H1 (cell line): ENCODE measurements at regions not wholly inside any gene's neighbourhood (a gene's known extent, or its start where the extent isn't known, plus 50 kb on each side); places are given as distances from the start of the nearest gene placed in this dataset.
A peak's percentile ranks its signal among the peaks of the same experiment; 100 is the strongest.

Experiments used
- CTCF ChIA-PET: fragments of 300-600 bp; sonication (Branson Sonifier 250); formaldehyde crosslinking; loops from one replicate; lab custom pipeline; 2021; ENCODE audit not compliant: partially characterized antibody; lab: Charles Lee
- POLR2A ChIA-PET: fragments of 300-600 bp; sonication (Branson Sonifier 250); formaldehyde crosslinking; loops from one replicate; lab custom pipeline; 2021; ENCODE audit warnings: inconsistent platforms; ENCODE audit not compliant: partially characterized antibody; lab: Charles Lee
- DNase-seq, 2 experiments: peaks; one replicate each; pipeline versions ENCODE4 v3.0.0 to v3.0.0-alpha.2; 2010 to 2022; ENCODE audit warnings: low spot score in 2 of 2, low read depth in 1 of 2, mixed read lengths in 1 of 2
- FAIRE-seq: peaks from 2 replicates; lab custom pipeline; 2011; peaks lifted over from hg19 to GRCh38; lab: Jason Lieb, UNC
- H2AFZ ChIP-seq: 2 replicates; pipeline ENCODE4 v1.8.1; 2012; ENCODE audit warnings: low read length, inconsistent platforms
- H2AK5ac ChIP-seq: 2 replicates; pipeline ENCODE4 v1.6.1; 2013; ENCODE audit warnings: low read depth, low read length
- H2BK120ac ChIP-seq: replicated peaks from 2 replicates; pipeline ENCODE3; 2013; ENCODE audit warnings: low read depth, low read length, inconsistent platforms
- H2BK12ac ChIP-seq: 2 replicates; pipeline ENCODE4 v1.6.1; 2013; ENCODE audit warnings: low read depth, low read length
- H2BK15ac ChIP-seq: 2 replicates; pipeline ENCODE4 v1.6.1; 2013; ENCODE audit warnings: low read length
- H2BK20ac ChIP-seq: 2 replicates; pipeline ENCODE4 v1.6.1; 2013; ENCODE audit warnings: low read length
- H2BK5ac ChIP-seq: 2 replicates; pipeline ENCODE4 v1.6.1; 2013; ENCODE audit warnings: low read depth, low read length
- H3K14ac ChIP-seq: 2 replicates; pipeline ENCODE4 v1.6.1; 2013; ENCODE audit warnings: inconsistent platforms; ENCODE audit not compliant: insufficient read length
- H3K18ac ChIP-seq: 2 replicates; pipeline ENCODE4 v1.6.1; 2013; ENCODE audit warnings: low read length; ENCODE audit errors: extremely low read depth
- H3K23ac ChIP-seq: 2 replicates; pipeline ENCODE4 v1.6.1; 2013; ENCODE audit warnings: inconsistent platforms; ENCODE audit not compliant: insufficient read length
- H3K23me2 ChIP-seq: 2 replicates; pipeline ENCODE4 v1.6.1; 2013; ENCODE audit warnings: low read depth, low read length
- H3K27ac ChIP-seq: 2 replicates; pipeline ENCODE4 v1.6.1; 2011; ENCODE audit warnings: low read depth, low read length, inconsistent platforms
- H3K27me3 ChIP-seq, 4 experiments: replicated peaks in 1 of 4; 1 replicate in 1 of 4; 2 replicates in 3 of 4; pipeline versions ENCODE4 v1.6.1 to v1.8.1; 2011 to 2013; ENCODE audit warnings: low read length in 3 of 4, mild to moderate bottlenecking in 3 of 4, inconsistent platforms in 2 of 4, mixed read lengths in 2 of 4, moderate library complexity in 1 of 4; ENCODE audit not compliant: control insufficient read depth in 3 of 4, insufficient read depth in 3 of 4; ENCODE audit errors: extremely low read depth in 1 of 4
- H3K36me3 ChIP-seq, 4 experiments: 2 replicates each; pipeline versions ENCODE4 v1.6.1 to v1.8.1; 2011 to 2013; ENCODE audit warnings: mild to moderate bottlenecking in 4 of 4, low read length in 3 of 4, moderate library complexity in 2 of 4, control low read depth in 1 of 4, inconsistent platforms in 1 of 4; ENCODE audit not compliant: insufficient read depth in 4 of 4, control insufficient read depth in 2 of 4
- H3K4ac ChIP-seq: replicated peaks from 2 replicates; pipeline ENCODE3; 2013; ENCODE audit warnings: low read length, low read depth, mixed read lengths, inconsistent platforms; ENCODE audit not compliant: insufficient read length
- H3K4me1 ChIP-seq, 4 experiments: replicated peaks in 1 of 4; 1 replicate in 1 of 4; 2 replicates in 3 of 4; pipeline versions ENCODE4 v1.6.1 to v1.8.1; 2011 to 2013; ENCODE audit warnings: low read length in 3 of 4, inconsistent platforms in 2 of 4, mixed read lengths in 1 of 4; ENCODE audit not compliant: insufficient read depth in 4 of 4, control insufficient read depth in 3 of 4
- H3K4me2 ChIP-seq, 2 experiments: 2 replicates each; pipeline versions ENCODE4 v1.6.1 to v1.8.1; 2011 to 2013; ENCODE audit warnings: low read depth in 2 of 2, low read length in 2 of 2, control low read depth in 1 of 2, inconsistent platforms in 1 of 2, mild to moderate bottlenecking in 1 of 2; ENCODE audit not compliant: insufficient read depth in 1 of 2
- H3K4me3 ChIP-seq, 4 experiments: fragments of 200-600, 300-600 bp in 1 of 4; sonication (generic), shearing (Covaris generic), sonication (Bioruptor Twin) in 1 of 4; 2 replicates each; pipeline versions ENCODE4 v1.5.1 to v1.8.1; 2011 to 2016; ENCODE audit warnings: low read length in 4 of 4, low read depth in 3 of 4, control low read depth in 2 of 4, inconsistent platforms in 2 of 4, mild to moderate bottlenecking in 2 of 4, mixed read lengths in 1 of 4, moderate library complexity in 1 of 4; ENCODE audit not compliant: insufficient read depth in 2 of 4; ENCODE audit errors: extremely low read depth in 1 of 4
- H3K56ac ChIP-seq: replicated peaks from 2 replicates; pipeline ENCODE3; 2013; ENCODE audit warnings: low read depth, mild to moderate bottlenecking, mixed read lengths, low read length, inconsistent platforms; ENCODE audit not compliant: insufficient read length
- H3K79me1 ChIP-seq: 2 replicates; pipeline ENCODE4 v1.6.1; 2013; ENCODE audit warnings: low read depth, low read length, control low read depth
- H3K79me2 ChIP-seq, 2 experiments: 2 replicates each; pipeline versions ENCODE4 v1.6.1 to v1.8.1; 2012 to 2013; ENCODE audit warnings: low read length in 2 of 2, mild to moderate bottlenecking in 2 of 2, inconsistent platforms in 1 of 2; ENCODE audit not compliant: insufficient read depth in 2 of 2, control insufficient read depth in 1 of 2
- H3K9ac ChIP-seq, 4 experiments: replicated peaks in 1 of 4; 1 replicate in 1 of 4; 2 replicates in 3 of 4; pipeline versions ENCODE4 v1.6.1 to v1.8.1; 2011 to 2013; ENCODE audit warnings: low read depth in 3 of 4, low read length in 3 of 4, control low read depth in 2 of 4, mild to moderate bottlenecking in 2 of 4, moderate library complexity in 2 of 4, inconsistent platforms in 1 of 4; ENCODE audit errors: extremely low read depth in 1 of 4
- H3K9me3 ChIP-seq, 2 experiments: 2 replicates each; pipeline versions ENCODE4 v1.6.1 to v1.8.1; 2012 to 2013; ENCODE audit warnings: mild to moderate bottlenecking in 2 of 2, moderate library complexity in 2 of 2, control low read depth in 1 of 2, inconsistent platforms in 1 of 2, low read depth in 1 of 2, low read length in 1 of 2, mixed read lengths in 1 of 2; ENCODE audit not compliant: insufficient read depth in 2 of 2
- H4K20me1 ChIP-seq, 2 experiments: replicated peaks in 1 of 2; 2 replicates each; pipeline versions ENCODE3 to v1.8.1; 2011 to 2013; ENCODE audit warnings: inconsistent platforms in 2 of 2, low read length in 2 of 2, mild to moderate bottlenecking in 1 of 2; ENCODE audit not compliant: insufficient read depth in 2 of 2, control insufficient read depth in 1 of 2
- H4K5ac ChIP-seq: 2 replicates; pipeline ENCODE4 v1.6.1; 2013; ENCODE audit warnings: low read length, low read depth, mixed read lengths, inconsistent platforms; ENCODE audit not compliant: insufficient read length
- H4K8ac ChIP-seq: 2 replicates; pipeline ENCODE4 v1.8.0; 2013; ENCODE audit warnings: mild to moderate bottlenecking, moderate library complexity, low read length, inconsistent platforms; ENCODE audit not compliant: insufficient read depth; ENCODE audit errors: extremely low read depth
- H4K91ac ChIP-seq: replicated peaks from 2 replicates; pipeline ENCODE3; 2013; ENCODE audit warnings: low read length, mixed read lengths, inconsistent platforms; ENCODE audit not compliant: insufficient read length
- RAD21 ChIP-seq, 2 experiments: IDR thresholded peaks in 1 of 2; conservative IDR thresholded peaks in 1 of 2; 2 replicates each; pipeline ENCODE4 v1.6.1; 2011; ENCODE audit warnings: low read depth in 2 of 2, low read length in 2 of 2, improper control_type of control experiment in 1 of 2, inconsistent platforms in 1 of 2, mild to moderate bottlenecking in 1 of 2, moderate library complexity in 1 of 2
- ZNF274 ChIP-seq: IDR thresholded peaks from 2 replicates; pipeline ENCODE4 v1.7.0; 2012; ENCODE audit warnings: low read length, borderline replicate concordance; ENCODE audit errors: extremely low read depth
- WGBS, 2 experiments: shearing (Covaris generic) in 1 of 2; methylation state at CpG; one replicate each; pipeline versions ENCODE4 v1.1.6 to v1.1.7; 2013 to 2015; ENCODE audit warnings: low lambda C conversion rate in 2 of 2, mixed read lengths in 2 of 2, inconsistent platforms in 1 of 2, low coverage in 1 of 2, missing lambda C conversion rate in 1 of 2; ENCODE audit not compliant: insufficient replicate concordance in 2 of 2, insufficient coverage in 1 of 2, insufficient read length in 1 of 2; ENCODE audit errors: extremely low coverage in 1 of 2, missing lambda C conversion rate in 1 of 2; 5-methylcytosine and 5-hydroxymethylcytosine counted together

- ChIA-PET CTCF (no interaction called here), POLR2A (no interaction called here)
- no peak overlapping the region for H4K5ac ChIP-seq
- H3K9me3 ChIP-seq, result no peaks in the 10 kb centered on the region
- H3K9ac ChIP-seq, result no peak overlapping the region
- H3K4ac ChIP-seq, result no peak overlapping the region
- no peak overlapping the region for H4K91ac ChIP-seq
- H3K23me2 ChIP-seq, result no peaks in the 10 kb centered on the region
- H4K20me1 ChIP-seq, result no peaks in the 10 kb centered on the region
- no peak overlapping the region for H3K4me2 ChIP-seq
- H2AK5ac ChIP-seq, result no peak overlapping the region
- no peak overlapping the region for H2BK12ac ChIP-seq
- no peaks in the 10 kb centered on the region for H3K27me3 ChIP-seq
- H3K79me2 ChIP-seq, result no peaks in the 10 kb centered on the region
- H3K4me3 ChIP-seq, result no peak overlapping the region
- H3K23ac ChIP-seq, result no peak overlapping the region
- peak; percentile 39 for FAIRE-seq
- no peak overlapping the region for H3K27ac ChIP-seq
- H2BK5ac ChIP-seq, result no peak overlapping the region
- no peaks in the 10 kb centered on the region for H3K79me1 ChIP-seq
- no peaks in the 10 kb centered on the region for H3K4me1 ChIP-seq
- no peak overlapping the region for H2BK120ac ChIP-seq
- no peak overlapping the region for H2BK20ac ChIP-seq
- H3K56ac ChIP-seq, result no peak overlapping the region
- no peak overlapping the region for H4K8ac ChIP-seq
- H2BK15ac ChIP-seq, result no peak overlapping the region
- H2AFZ ChIP-seq, result 0 out of 2 replicates have a peak overlapping the region, but pooled peaks have one; percentile 6
- no peak overlapping the region for H3K14ac ChIP-seq
- no peak overlapping the region for H3K18ac ChIP-seq
- no peaks in the 10 kb centered on the region for H3K36me3 ChIP-seq
- WGBS, 2 experiments, result 71% methylated on average over 4 of the region's 4 CpGs; no CpG with 5 or more reads in 1 of the 2 experiments
- DNase-seq, result peak in 1 of 2 experiments; percentile 3
- TF ChIP-seq ZNF274 (no peak), RAD21 (IDR thresholded peaks at IDR 0.05 in 1 of 2, conservative IDR thresholded peaks at IDR 0.05 in 1 of 2; ENCODE audit: low read depth in 2 of 2, low read length in 2 of 2) (no peak)
Observed at GRCh38 chr6:55046869-55047422, 127.4 kb upstream of the HCRTR2 start.
